ENCODE measurements at regions not wholly inside any gene's neighbourhood (a gene's known extent, or its start where the extent isn't known, plus 50 kb on each side); places are given as distances from the start of the nearest gene placed in this dataset.

- no peak for TF ChIP-seq CTCF (conservative IDR thresholded peaks at IDR 0.05)
- TF ChIP-seq ZFX (IDR thresholded peaks at IDR 0.05) = no peak
- H3K27ac ChIP-seq = no peak overlapping the region
These were observed 530.8 kb downstream of the BCKDHB start for GRCh38 chr6:80637312-80637711.

- no peak overlapping the region for H3K27ac ChIP-seq
- no peak for TF ChIP-seq ZFX (IDR thresholded peaks at IDR 0.05)
- TF ChIP-seq CTCF (conservative IDR thresholded peaks at IDR 0.05) = no peak
These were observed 530.2 kb downstream of the BCKDHB start for GRCh38 chr6:80636689-80637088.

- no peak overlapping the region for H3K27ac ChIP-seq
- TF ChIP-seq CTCF (conservative IDR thresholded peaks at IDR 0.05) = no peak
These were observed 526.9 kb downstream of the BCKDHB start for GRCh38 chr6:80633412-80633811.

GRCh38 chr6:80625405-80625804, 518.9 kb downstream of the BCKDHB start:
- TF ChIP-seq CTCF (conservative IDR thresholded peaks at IDR 0.05) = no peak
- no peak for TF ChIP-seq ZFX (IDR thresholded peaks at IDR 0.05)
- H3K27ac ChIP-seq = no peak overlapping the region

GRCh38 chr6:80623066-80623815, 516.8 kb downstream of the BCKDHB start:
- H3K27ac ChIP-seq = no peak overlapping the region
- no peak for TF ChIP-seq CTCF (conservative IDR thresholded peaks at IDR 0.05)
- TF ChIP-seq ZFX (IDR thresholded peaks at IDR 0.05) = no peak

GRCh38 chr6:80622641-80623040, 516.2 kb downstream of the BCKDHB start:
- H3K27ac ChIP-seq = no peak overlapping the region
- no peak for TF ChIP-seq ZFX (IDR thresholded peaks at IDR 0.05)
- TF ChIP-seq CTCF (conservative IDR thresholded peaks at IDR 0.05) = no peak

GRCh38 chr6:80618953-80619352, 512.5 kb downstream of the BCKDHB start:
- H3K27ac ChIP-seq = no peak overlapping the region
- no peak for TF ChIP-seq ZFX (IDR thresholded peaks at IDR 0.05)
- no peak for TF ChIP-seq CTCF (conservative IDR thresholded peaks at IDR 0.05)
